ENCODE measurements at regions not wholly inside any gene's neighbourhood (a gene's known extent, or its start where the extent isn't known, plus 50 kb on each side); places are given as distances from the start of the nearest gene placed in this dataset.

- no peak overlapping the region for H3K4me2 ChIP-seq (ENCODE audit: low read length)
- no peaks in the 10 kb centered on the region for H3K4me1 ChIP-seq (ENCODE audit: control insufficient read depth in 1 of 2, insufficient read depth in 2 of 2, low read length in 2 of 2)
- ChIA-PET CTCF (no interaction called here), POLR2A (no interaction called here), RAD21 (ENCODE audit: low non-redundant PET in 1 of 2, low total read pairs in 2 of 2, uncharacterized antibody in 2 of 2, unreplicated experiment in 2 of 2) (no interaction called here)
- no peak overlapping the region for H3K27ac ChIP-seq (ENCODE audit: low read depth, low read length)
- no peaks in the 10 kb centered on the region for H3K36me3 ChIP-seq (ENCODE audit: control insufficient read depth in 1 of 2, insufficient read depth in 2 of 2, low read length in 2 of 2)
- no peaks in the 10 kb centered on the region for H4K20me1 ChIP-seq (ENCODE audit: insufficient read depth)
- ATAC-seq (no peak), DNase-seq (ENCODE audit: low read depth, low spot score) (no peak)
- no peaks in the 10 kb centered on the region for H3K9me2 ChIP-seq (ENCODE audit: insufficient read depth)
- no peak overlapping the region for H3K9ac ChIP-seq (ENCODE audit: low read length)
- H3K9me3 ChIP-seq (ENCODE audit: control insufficient read depth in 1 of 2, insufficient read depth in 1 of 2, low read depth in 1 of 2, low read length in 2 of 2) = no peaks in the 10 kb centered on the region
- TF ChIP-seq EZH2 (IDR thresholded peaks at IDR 0.05) (no peak), EZH2phosphoT487 (IDR thresholded peaks at IDR 0.05; ENCODE audit: borderline replicate concordance) (no peak), ZFX (IDR thresholded peaks at IDR 0.05) (no peak), ELF1 (IDR thresholded peaks at IDR 0.05; ENCODE audit: borderline replicate concordance, low read depth) (no peak), EGR1 (IDR thresholded peaks at IDR 0.05; ENCODE audit: low read depth) (no peak)
- no peak overlapping the region for H3K4me3 ChIP-seq (replicated peaks in 1 of 2; ENCODE audit: low read depth in 1 of 2, low read length in 2 of 2)
- H3K79me2 ChIP-seq (ENCODE audit: insufficient read depth, low read length) = no peaks in the 10 kb centered on the region
- no peaks in the 10 kb centered on the region for H3K27me3 ChIP-seq (ENCODE audit: insufficient read depth, low read length)
- BruUV-seq (replicated peaks) = no TSS peak
- intact Hi-C loops (cut with micrococcal nuclease) = no loop called here
- H2AFZ ChIP-seq (ENCODE audit: low read depth, low read length, poor library complexity, severe bottlenecking) = no peak overlapping the region
These were observed 85.0 kb upstream of the MAN2A1 start for GRCh38 chr5:109604758-109605157.

- RAD21 ChIA-PET (ENCODE audit: low non-redundant PET in 1 of 2, low total read pairs in 2 of 2, uncharacterized antibody in 2 of 2, unreplicated experiment in 2 of 2) = no interaction called here
- Histone ChIP-seq H3K27me3 (ENCODE audit: insufficient read depth, low read length) (no peaks in the 10 kb centered on the region), H4K20me1 (ENCODE audit: insufficient read depth) (no peaks in the 10 kb centered on the region), H3K36me3 (ENCODE audit: control insufficient read depth in 1 of 2, insufficient read depth in 2 of 2, low read length in 2 of 2) (no peaks in the 10 kb centered on the region), H3K27ac (ENCODE audit: low read depth, low read length) (no peak overlapping the region), H3K9me3 (ENCODE audit: control insufficient read depth in 1 of 2, insufficient read depth in 1 of 2, low read depth in 1 of 2, low read length in 2 of 2) (no peaks in the 10 kb centered on the region), H3K4me1 (ENCODE audit: control insufficient read depth in 1 of 2, insufficient read depth in 2 of 2, low read length in 2 of 2) (no peaks in the 10 kb centered on the region), H3K4me3 (replicated peaks in 1 of 2; ENCODE audit: low read depth in 1 of 2, low read length in 2 of 2) (no peak overlapping the region), H3K9ac (ENCODE audit: low read length) (no peak overlapping the region), H3K4me2 (ENCODE audit: low read length) (no peak overlapping the region), H3K9me2 (ENCODE audit: insufficient read depth) (no peaks in the 10 kb centered on the region), H2AFZ (ENCODE audit: low read depth, low read length, poor library complexity, severe bottlenecking) (no peak overlapping the region), H3K79me2 (ENCODE audit: insufficient read depth, low read length) (no peaks in the 10 kb centered on the region)
- no TSS peak for BruUV-seq (replicated peaks)
- CTCF ChIA-PET = no interaction called here
- POLR2A ChIA-PET = no interaction called here
- intact Hi-C loops (cut with micrococcal nuclease) = no loop called here
- DNase-seq (ENCODE audit: low read depth, low spot score) (no peak), ATAC-seq (no peak)
- no peak for TF ChIP-seq SP1 (IDR thresholded peaks at IDR 0.05; ENCODE audit: low read depth)
- TF ChIP-seq REST (IDR thresholded peaks at IDR 0.05; ENCODE audit: low read depth) = no peak
- no peak for TF ChIP-seq CTCF (IDR thresholded peaks at IDR 0.05 in 2 of 3, conservative IDR thresholded peaks at IDR 0.05 in 1 of 3; ENCODE audit: borderline replicate concordance in 1 of 3, insufficient read depth in 1 of 3, low read depth in 2 of 3, low read length in 2 of 3)
- TF ChIP-seq CEBPB (IDR thresholded peaks at IDR 0.05; ENCODE audit: low read depth) = no peak
- TF ChIP-seq FOSL1 (IDR thresholded peaks at IDR 0.05; ENCODE audit: low read depth) = no peak
- TF ChIP-seq ZBTB33 (IDR thresholded peaks at IDR 0.05; ENCODE audit: extremely low read depth, insufficient replicate concordance, low read length) = no peak
- TF ChIP-seq RAD21 (IDR thresholded peaks at IDR 0.05; ENCODE audit: low read depth) = no peak
- TF ChIP-seq ZNF274 (IDR thresholded peaks at IDR 0.05; ENCODE audit: low read depth, low read length) = no peak
- TF ChIP-seq CBX3 (IDR thresholded peaks at IDR 0.05; ENCODE audit: low read depth) = no peak
- TF ChIP-seq POLR2AphosphoS5 (IDR thresholded peaks at IDR 0.05; ENCODE audit: low read depth, low read length) = no peak
- TF ChIP-seq ELF1 (IDR thresholded peaks at IDR 0.05; ENCODE audit: borderline replicate concordance, low read depth) = no peak
- TF ChIP-seq EZH2 (IDR thresholded peaks at IDR 0.05) = no peak
These were observed 88.0 kb upstream of the MAN2A1 start for GRCh38 chr5:109601736-109602135.

Data from HCT116 (cell line).